CD4-positive, alpha-beta T cell (primary cell): ENCODE measurements at regions not wholly inside any gene's neighbourhood (a gene's known extent, or its start where the extent isn't known, plus 50 kb on each side); places are given as distances from the start of the nearest gene placed in this dataset.

ENCODE experiments used
- ATAC-seq: fragments of 200-7000 bp; cut with Tn5 transposase; one replicate; pipeline ENCODE4 v1.10.0; 2022; ENCODE audit warnings: mild to moderate bottlenecking; ENCODE audit not compliant: poor library complexity
- CTCF ChIA-PET: fragments of 350-600 bp; sonication (Branson Sonifier 250); formaldehyde crosslinking; loops from one replicate; lab custom pipeline; 2021; ENCODE audit warnings: antibody characterized with exemption, inconsistent platforms; lab: Charles Lee
- POLR2A ChIA-PET: fragments of 350-600 bp; sonication (Branson Sonifier 250); formaldehyde crosslinking; loops from one replicate; lab custom pipeline; 2021; ENCODE audit warnings: antibody characterized with exemption, inconsistent platforms; lab: Charles Lee
- DNase-seq, 14 experiments: peaks; one replicate each; pipeline ENCODE4 v3.0.0-alpha.2; 2013 to 2020; ENCODE audit warnings: mixed read lengths in 2 of 14
- H3K27ac ChIP-seq, 2 donors: one replicate each; pipeline versions ENCODE4 v1.5.1 to v1.7.0; 2013; ENCODE audit warnings: low read length in 2 of 2, low read depth in 1 of 2, mild to moderate bottlenecking in 1 of 2
- H3K27me3 ChIP-seq, 2 experiments: 1 replicate in 1 of 2; 2 replicates in 1 of 2; pipeline versions ENCODE4 v1.6.1 to v1.7.0; 2013; ENCODE audit warnings: low read length in 2 of 2, control low read depth in 1 of 2, mild to moderate bottlenecking in 1 of 2, moderate library complexity in 1 of 2; ENCODE audit not compliant: insufficient read depth in 2 of 2, control insufficient read depth in 1 of 2
- H3K36me3 ChIP-seq: one replicate; pipeline ENCODE4 v1.6.1; 2013; ENCODE audit warnings: low read length, control low read depth; ENCODE audit not compliant: insufficient read depth
- H3K4me1 ChIP-seq: one replicate; pipeline ENCODE4 v1.6.1; 2013; ENCODE audit warnings: low read length, control low read depth; ENCODE audit not compliant: insufficient read depth
- H3K4me3 ChIP-seq: one replicate; pipeline ENCODE4 v1.5.1; 2013; ENCODE audit warnings: mild to moderate bottlenecking, low read length, moderate library complexity
- H3K9me3 ChIP-seq, 2 experiments: 1 replicate in 1 of 2; 2 replicates in 1 of 2; pipeline versions ENCODE4 v1.6.1 to v1.7.0; 2013; ENCODE audit warnings: low read length in 2 of 2, mild to moderate bottlenecking in 2 of 2, control low read depth in 1 of 2, moderate library complexity in 1 of 2; ENCODE audit not compliant: control insufficient read depth in 1 of 2, insufficient read depth in 1 of 2
- H3K27ac Mint-ChIP-seq: one replicate; pipeline ENCODE4 v1.8.0; 2020; ENCODE audit warnings: mixed read lengths
- H3K27me3 Mint-ChIP-seq: one replicate; pipeline ENCODE4 v1.8.0; 2021; ENCODE audit warnings: mixed read lengths
- H3K36me3 Mint-ChIP-seq: one replicate; pipeline ENCODE4 v1.8.0; 2021; ENCODE audit warnings: low read depth, mixed read lengths
- H3K4me1 Mint-ChIP-seq: one replicate; pipeline ENCODE4 v1.8.0; 2021; ENCODE audit warnings: low read depth, mixed read lengths
- H3K4me3 Mint-ChIP-seq: one replicate; pipeline ENCODE4 v1.8.0; 2020; ENCODE audit warnings: mild to moderate bottlenecking, mixed read lengths
- H3K9me3 Mint-ChIP-seq: one replicate; pipeline ENCODE4 v1.8.0; 2020; ENCODE audit warnings: mixed read lengths
- CTCF ChIP-seq: fragments of 200-600 bp; IDR thresholded peaks from one replicate; pipeline ENCODE4 v1.8.0; 2022; ENCODE audit warnings: antibody characterized with exemption, mild to moderate bottlenecking
- intact Hi-C, 2 experiments: fragments of 100-400 bp; cut with DNase I in 1 of 2; cut with micrococcal nuclease in 1 of 2; formaldehyde crosslinking; loops; one replicate each; pipeline versions ENCODE4 v1.15.1 to v1.9.0; 2023 to 2025; cut with DNase I, micrococcal nuclease

GRCh38 chr4:135705343-135705742 lies 1503.8 kb upstream of the PABPC4L start:
- Mint-ChIP-seq H3K4me3 (no peak overlapping the region), H3K27ac (no peak overlapping the region), H3K27me3 (no peaks in the 10 kb centered on the region), H3K9me3 (peaks cover 8% of the 10 kb centered on the region), H3K4me1 (no peaks in the 10 kb centered on the region), H3K36me3 (no peaks in the 10 kb centered on the region)
- ChIA-PET POLR2A (no interaction called here), CTCF (no interaction called here)
- intact Hi-C loops, result no loop called here
- no peak for ATAC-seq
- no peaks in the 10 kb centered on the region for H3K4me1 ChIP-seq
- no peaks in the 10 kb centered on the region for H3K9me3 ChIP-seq
- no peak overlapping the region for H3K27ac ChIP-seq
- no peak overlapping the region for H3K4me3 ChIP-seq
- no peak for TF ChIP-seq CTCF
- DNase-seq, result no peak
- H3K36me3 ChIP-seq, result no peaks in the 10 kb centered on the region
- no peaks in the 10 kb centered on the region for H3K27me3 ChIP-seq

- Mint-ChIP-seq H3K27me3 (no peaks in the 10 kb centered on the region), H3K4me1 (no peaks in the 10 kb centered on the region), H3K9me3 (peaks cover 8% of the 10 kb centered on the region), H3K36me3 (no peaks in the 10 kb centered on the region), H3K27ac (no peak overlapping the region), H3K4me3 (no peak overlapping the region)
- ChIA-PET CTCF (no interaction called here), POLR2A (no interaction called here)
- no peak for DNase-seq
- ATAC-seq, result no peak
- intact Hi-C loops, result no loop called here
- Histone ChIP-seq H3K27me3 (no peaks in the 10 kb centered on the region), H3K36me3 (no peaks in the 10 kb centered on the region), H3K4me1 (no peaks in the 10 kb centered on the region), H3K4me3 (no peak overlapping the region), H3K9me3 (no peaks in the 10 kb centered on the region), H3K27ac (no peak overlapping the region)
- no peak for TF ChIP-seq CTCF
These were observed 1492.5 kb upstream of the PABPC4L start for GRCh38 chr4:135694066-135694465.

- H3K27ac Mint-ChIP-seq, result no peak overlapping the region
- no peaks in the 10 kb centered on the region for H3K27me3 ChIP-seq
- no peaks in the 10 kb centered on the region for H3K4me1 Mint-ChIP-seq
- no peak overlapping the region for H3K27ac ChIP-seq
- intact Hi-C loops, result no loop called here
- no peaks in the 10 kb centered on the region for H3K36me3 ChIP-seq
- no peaks in the 10 kb centered on the region for H3K27me3 Mint-ChIP-seq
- peaks cover 0 to 4% of the 10 kb centered on the region in 2 experiments for H3K9me3 ChIP-seq
- TF ChIP-seq CTCF, result no peak
- DNase-seq, result no peak
- peaks cover 9% of the 10 kb centered on the region for H3K9me3 Mint-ChIP-seq
- H3K4me3 ChIP-seq, result no peak overlapping the region
- no peak overlapping the region for H3K4me3 Mint-ChIP-seq
- CTCF ChIA-PET, result no interaction called here
- H3K36me3 Mint-ChIP-seq, result no peaks in the 10 kb centered on the region
- POLR2A ChIA-PET, result no interaction called here
- H3K4me1 ChIP-seq, result no peaks in the 10 kb centered on the region
- ATAC-seq, result no peak
These were observed 1482.4 kb upstream of the PABPC4L start for GRCh38 chr4:135684001-135684400.
